IMR-90 (cell line): ENCODE measurements at regions not wholly inside any gene's neighbourhood (a gene's known extent, or its start where the extent isn't known, plus 50 kb on each side); places are given as distances from the start of the nearest gene placed in this dataset.

ENCODE experiments used
- ATAC-seq: fragments of 200-7000 bp; cut with Tn5 transposase; 2 replicates; pipeline ENCODE4 v1.9.1; 2020; ENCODE audit warnings: low read depth, mild to moderate bottlenecking, moderate library complexity
- BruUV-seq: library from RNA; stranded (reverse); fragments of 400-500 nt; replicated peaks from 2 replicates; lab custom pipeline; 2021; lab: Mats Ljungman, UMichigan
- CTCF ChIA-PET: fragments of 300-600 bp; formaldehyde crosslinking; extraction: SDS; loops from one replicate; lab custom pipeline; 2021; ENCODE audit warnings: antibody characterized with exemption; lab: Yijun Ruan, JAX
- POLR2A ChIA-PET: fragments of 300-600 bp; sonication (Branson Sonifier 250); formaldehyde crosslinking; loops from one replicate; lab custom pipeline; 2022; ENCODE audit warnings: antibody characterized with exemption; ENCODE audit not compliant: unreplicated experiment; lab: Charles Lee
- DNase-seq: peaks from one replicate; pipeline ENCODE4 v3.0.0; 2013
- H2AFZ ChIP-seq: replicated peaks from 2 replicates; pipeline ENCODE3; 2013; ENCODE audit warnings: low read length, mild to moderate bottlenecking; ENCODE audit not compliant: poor library complexity
- H2AK5ac ChIP-seq: 2 replicates; pipeline ENCODE4 v1.6.1; 2013; ENCODE audit warnings: low read depth, low read length, inconsistent platforms
- H2AK9ac ChIP-seq: replicated peaks from 2 replicates; pipeline ENCODE3; 2013; ENCODE audit warnings: mild to moderate bottlenecking, low read depth, low read length, moderate library complexity; ENCODE audit not compliant: poor library complexity
- H2BK120ac ChIP-seq: 2 replicates; pipeline ENCODE4 v1.6.1; 2013; ENCODE audit warnings: low read depth, low read length, inconsistent platforms
- H2BK15ac ChIP-seq: 3 replicates; pipeline ENCODE4 v1.6.1; 2013; ENCODE audit warnings: low read depth, low read length, inconsistent platforms
- H2BK20ac ChIP-seq: 2 replicates; pipeline ENCODE4 v1.6.1; 2013; ENCODE audit warnings: low read depth, mild to moderate bottlenecking, inconsistent platforms, low read length, moderate library complexity
- H2BK5ac ChIP-seq: 2 replicates; pipeline ENCODE4 v1.6.1; 2013; ENCODE audit warnings: mild to moderate bottlenecking, low read depth, low read length, inconsistent platforms; ENCODE audit not compliant: poor library complexity, severe bottlenecking
- H3K14ac ChIP-seq: replicated peaks from 2 replicates; pipeline ENCODE4 v1.6.1; 2013; ENCODE audit warnings: low read depth, low read length, inconsistent platforms
- H3K18ac ChIP-seq: 2 replicates; pipeline ENCODE4 v1.6.1; 2013; ENCODE audit warnings: low read depth, low read length, control low read depth
- H3K23ac ChIP-seq: 2 replicates; pipeline ENCODE4 v1.6.1; 2013; ENCODE audit warnings: low read depth, low read length, inconsistent platforms
- H3K27ac ChIP-seq: 2 replicates; pipeline ENCODE4 v1.5.1; 2013; ENCODE audit warnings: mild to moderate bottlenecking, control low read depth, low read length; ENCODE audit not compliant: insufficient read depth
- H3K27me3 ChIP-seq: 2 replicates; pipeline ENCODE4 v1.6.1; 2013; ENCODE audit warnings: low read length; ENCODE audit not compliant: control insufficient read depth, insufficient read depth
- H3K36me3 ChIP-seq: 2 replicates; pipeline ENCODE4 v1.6.1; 2013; ENCODE audit warnings: low read length, mixed read lengths; ENCODE audit not compliant: control insufficient read depth, insufficient read depth
- H3K4ac ChIP-seq: 2 replicates; pipeline ENCODE4 v1.6.1; 2013; ENCODE audit warnings: low read depth, low read length, inconsistent platforms
- H3K4me1 ChIP-seq: 2 replicates; pipeline ENCODE4 v1.6.1; 2013; ENCODE audit warnings: low read length, mixed read lengths; ENCODE audit not compliant: control insufficient read depth, insufficient read depth
- H3K4me2 ChIP-seq: 2 replicates; pipeline ENCODE4 v1.6.1; 2013; ENCODE audit warnings: low read depth, mild to moderate bottlenecking, control low read depth, low read length, moderate library complexity
- H3K4me3 ChIP-seq: 2 replicates; pipeline ENCODE4 v1.5.1; 2013; ENCODE audit warnings: low read depth, mild to moderate bottlenecking, control low read depth, low read length, moderate library complexity; ENCODE audit not compliant: insufficient read depth
- H3K56ac ChIP-seq: 2 replicates; pipeline ENCODE4 v1.6.1; 2013; ENCODE audit warnings: low read length, inconsistent platforms; ENCODE audit not compliant: insufficient read depth; ENCODE audit errors: extremely low read depth
- H3K79me1 ChIP-seq, 2 experiments: 2 replicates each; pipeline ENCODE4 v1.6.1; 2013; ENCODE audit warnings: low read length in 2 of 2, inconsistent platforms in 1 of 2, low read depth in 1 of 2
- H3K9ac ChIP-seq: 2 replicates; pipeline ENCODE4 v1.6.1; 2013; ENCODE audit warnings: low read depth, low read length, control low read depth
- H3K9me1 ChIP-seq: 2 replicates; pipeline ENCODE4 v1.6.1; 2013; ENCODE audit warnings: low read length, inconsistent platforms; ENCODE audit not compliant: insufficient read depth
- H3K9me3 ChIP-seq: 2 replicates; pipeline ENCODE4 v1.6.1; 2013; ENCODE audit warnings: low read length; ENCODE audit not compliant: control insufficient read depth, insufficient read depth
- H4K20me1 ChIP-seq: 2 replicates; pipeline ENCODE4 v1.6.1; 2013; ENCODE audit warnings: low read length, inconsistent platforms; ENCODE audit not compliant: insufficient read depth
- H4K5ac ChIP-seq: 2 replicates; pipeline ENCODE4 v1.6.1; 2013; ENCODE audit warnings: mild to moderate bottlenecking, low read depth, low read length, control low read depth
- H4K8ac ChIP-seq, 2 experiments: 2 replicates each; pipeline ENCODE4 v1.6.1; 2013; ENCODE audit warnings: low read depth in 2 of 2, low read length in 2 of 2, control low read depth in 1 of 2, inconsistent platforms in 1 of 2
- H4K91ac ChIP-seq: 2 replicates; pipeline ENCODE4 v1.6.1; 2013; ENCODE audit warnings: low read depth, low read length, inconsistent platforms; ENCODE audit not compliant: insufficient read depth
- MXI1 ChIP-seq: IDR thresholded peaks from 2 replicates; pipeline ENCODE4 v1.6.1; 2012; ENCODE audit warnings: low read depth, mild to moderate bottlenecking, low read length, moderate library complexity, borderline replicate concordance
- RFX5 ChIP-seq: IDR thresholded peaks from 2 replicates; pipeline ENCODE4 v1.8.0; 2012; ENCODE audit warnings: low read depth, mild to moderate bottlenecking, low read length, moderate library complexity
- dilution Hi-C: fragments of 300-500 bp; cut with HindIII; formaldehyde crosslinking; loops from one replicate; pipeline ENCODE4 v1.14.3; 2018; ENCODE audit warnings: low sequenced_read_pairs; ENCODE audit not compliant: unreplicated experiment
- in situ Hi-C: fragments of 300-500 bp; cut with MboI; formaldehyde crosslinking; loops from 3 replicates; pipeline ENCODE4 v1.14.3; 2019; ENCODE audit warnings: low sequenced_read_pairs, inconsistent platforms, mixed read lengths
- intact Hi-C: fragments of 100-400 bp; cut with micrococcal nuclease; formaldehyde crosslinking; loops from 2 replicates; pipeline ENCODE4 v1.10.0; 2022

DNA sequence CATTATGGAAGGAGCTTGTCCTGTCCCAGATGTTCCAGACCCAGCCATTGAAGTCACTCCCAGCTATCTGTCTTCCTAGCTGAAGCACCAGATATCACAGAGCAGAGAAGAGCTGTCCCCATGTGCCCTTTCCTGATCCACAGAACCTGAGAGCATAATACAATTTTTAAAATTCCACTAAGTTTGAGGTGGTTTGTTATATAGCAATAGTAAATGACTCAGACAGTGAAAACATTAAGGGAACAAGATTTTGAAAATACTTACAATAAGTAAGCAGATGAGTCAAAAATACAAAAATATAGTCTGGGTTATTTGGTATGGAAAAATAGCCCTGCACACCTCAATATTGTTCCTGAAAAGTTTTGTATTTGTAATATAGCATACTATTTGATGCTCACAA is 85.8 kb upstream of the GLS start:
- Histone ChIP-seq H2BK20ac (no peak overlapping the region), H2AK9ac (no peak overlapping the region), H4K5ac (no peak overlapping the region), H3K4me3 (no peak overlapping the region), H3K56ac (no peak overlapping the region), H3K36me3 (no peaks in the 10 kb centered on the region), H3K18ac (no peak overlapping the region), H4K20me1 (no peaks in the 10 kb centered on the region), H4K91ac (no peak overlapping the region), H3K9me3 (no peaks in the 10 kb centered on the region), H3K4ac (peak overlapping the region; percentile 1; the same call in 1 of the 2 replicates), H3K27ac (no peak overlapping the region), H3K4me2 (no peak overlapping the region), H4K8ac (no peak overlapping the region), H3K27me3 (no peaks in the 10 kb centered on the region), H2BK5ac (no peak overlapping the region), H3K9ac (no peak overlapping the region), H3K14ac (0 out of 2 replicates have a peak overlapping the region, but pooled peaks have one; percentile 2), H3K79me1 (no peaks in the 10 kb centered on the region), H3K9me1 (peaks cover 6% of the 10 kb centered on the region; the same call in 1 of the 2 replicates), H2AK5ac (no peak overlapping the region), H2BK15ac (no peak overlapping the region), H3K23ac (no peak overlapping the region), H2AFZ (peak overlapping the region; percentile 36), H2BK120ac (no peak overlapping the region), H3K4me1 (peaks cover 6% of the 10 kb centered on the region)
- DNase-seq (peak; percentile 45), ATAC-seq (0 out of 2 replicates have a peak, but pooled peaks have one; percentile 18)
- dilution Hi-C loops (no loop called here), intact Hi-C loops (no loop called here), in situ Hi-C loops (loop anchor here (25.0 kb wide), 1 partner anchor 343 kb away; no protein-coding TSS in a partner anchor)
- ChIA-PET POLR2A (no interaction called here), CTCF (no interaction called here)
- no TSS peak for BruUV-seq
- TF ChIP-seq RFX5 (0 out of 2 replicates have a peak, but pooled peaks have one; percentile 4), MXI1 (no peak)
